ENCODE measurements at regions not wholly inside any gene's neighbourhood (a gene's known extent, or its start where the extent isn't known, plus 50 kb on each side); places are given as distances from the start of the nearest gene placed in this dataset.

- no peak for TF ChIP-seq CTCF (IDR thresholded peaks at IDR 0.05)
- TF ChIP-seq POLR2A (IDR thresholded peaks at IDR 0.05): no peak
- TF ChIP-seq POLR2AphosphoS5 (IDR thresholded peaks at IDR 0.05): no peak
These were observed 204.8 kb upstream of the MAGI2 start for GRCh38 chr7:79658304-79658703.

Data from prostate gland (tissue), 2 donors.